Ramos (cell line): ENCODE measurements at regions not wholly inside any gene's neighbourhood (a gene's known extent, or its start where the extent isn't known, plus 50 kb on each side); places are given as distances from the start of the nearest gene placed in this dataset.
"Not testable (repeated sequence)": the region's sequence is repeated elsewhere in the genome, so short reads cannot be mapped to it uniquely, and the experiment has no call there.

Source experiments
- in situ Hi-C: fragments of 300-500 bp; cut with MboI; formaldehyde crosslinking; loops from one replicate; pipeline ENCODE4 v1.14.3; 2022; ENCODE audit warnings: low sequenced_read_pairs; ENCODE audit not compliant: unreplicated experiment

- in situ Hi-C loops, result no loop called here
Observed at GRCh38 chr10:28733245-28733644, 55.9 kb downstream of the BAMBI start.

GRCh38 chr10:28733647-28734046, 56.3 kb downstream of the BAMBI start:
- in situ Hi-C loops, result no loop called here

GRCh38 chr10:28734938-28735759, 57.8 kb downstream of the BAMBI start:
- in situ Hi-C loops, result no loop called here

- in situ Hi-C loops, result no loop called here
Observed at GRCh38 chr10:28737096-28737495, 59.8 kb downstream of the BAMBI start.

- in situ Hi-C loops, result no loop called here
Observed at GRCh38 chr10:28738200-28738599, 60.9 kb downstream of the BAMBI start.

- in situ Hi-C loops, result no loop called here
Observed at GRCh38 chr10:28743576-28743975, 66.3 kb downstream of the BAMBI start.

GRCh38 chr10:28744069-28744768, 66.9 kb downstream of the BAMBI start:
- in situ Hi-C loops, result no loop called here

GRCh38 chr10:28754930-28755718, 77.8 kb downstream of the BAMBI start:
- in situ Hi-C loops, result no loop called here

GRCh38 chr10:28761084-28761846, 83.9 kb downstream of the BAMBI start:
- in situ Hi-C loops, result no loop called here

GRCh38 chr10:28763471-28764170, 86.3 kb downstream of the BAMBI start:
- in situ Hi-C loops, result no loop called here

GRCh38 chr10:28765641-28766040, 88.3 kb downstream of the BAMBI start:
- in situ Hi-C loops, result no loop called here

- in situ Hi-C loops, result no loop called here
Observed at GRCh38 chr10:28768227-28768626, 90.9 kb downstream of the BAMBI start.

- in situ Hi-C loops, result no loop called here
Observed at GRCh38 chr10:28769091-28769604, 91.8 kb downstream of the BAMBI start.

- in situ Hi-C loops, result not testable (repeated sequence)
Observed at GRCh38 chr10:28771580-28772090, 94.3 kb downstream of the BAMBI start.

GRCh38 chr10:28774051-28774995, 97.0 kb downstream of the BAMBI start:
- in situ Hi-C loops, result no loop called here

GRCh38 chr10:28775773-28776172, 98.5 kb downstream of the BAMBI start:
- in situ Hi-C loops, result no loop called here

GRCh38 chr10:28776519-28776918, 99.2 kb downstream of the BAMBI start:
- in situ Hi-C loops, result no loop called here

GRCh38 chr10:28777911-28778310, 100.6 kb downstream of the BAMBI start:
- in situ Hi-C loops, result no loop called here
